SK-N-MC (cell line): ENCODE measurements at regions not wholly inside any gene's neighbourhood (a gene's known extent, or its start where the extent isn't known, plus 50 kb on each side); places are given as distances from the start of the nearest gene placed in this dataset.
"Not testable (repeated sequence)": the region's sequence is repeated elsewhere in the genome, so short reads cannot be mapped to it uniquely, and the experiment has no call there.

Source experiments
- DNase-seq: peaks from one replicate; pipeline ENCODE4 v3.0.0-alpha.2; 2011; ENCODE audit warnings: low read depth, low spot score
- H3K27ac ChIP-seq: fragments of 200-600 bp; sonication (generic); 2 replicates; pipeline ENCODE4 v1.5.1; 2016; ENCODE audit warnings: mixed run types
- H3K36me3 ChIP-seq: fragments of 200-600 bp; sonication (generic); 2 replicates; pipeline ENCODE4 v1.6.1; 2017; ENCODE audit warnings: antibody characterized with exemption, low read length, mixed read lengths; ENCODE audit not compliant: insufficient read depth
- H3K4me3 ChIP-seq: fragments of 200-600 bp; sonication (generic); 2 replicates; pipeline ENCODE4 v1.5.1; 2016
- H3K9ac ChIP-seq: fragments of 200-600 bp; sonication (generic); 2 replicates; pipeline ENCODE4 v1.8.0; 2017; ENCODE audit warnings: mixed run types, mixed read lengths; ENCODE audit not compliant: insufficient read length
- H3K9me3 ChIP-seq: fragments of 200-600 bp; sonication (generic); 2 replicates; pipeline ENCODE4 v1.6.1; 2017; ENCODE audit warnings: low read depth, mild to moderate bottlenecking, antibody characterized with exemption, low read length, moderate library complexity, mixed read lengths
- EZH2 ChIP-seq: fragments of 200-600 bp; sonication (generic); IDR thresholded peaks from one replicate; pipeline ENCODE4 v1.6.1; 2017; ENCODE audit warnings: antibody characterized with exemption
- FOXP2 ChIP-seq: optimal IDR thresholded peaks from 2 replicates; pipeline ENCODE3; 2011; ENCODE audit warnings: mild to moderate bottlenecking, moderate library complexity; ENCODE audit not compliant: insufficient read depth; ENCODE audit errors: extremely low read length, control extremely low read depth
- POLR2AphosphoS5 ChIP-seq: IDR thresholded peaks from 2 replicates; pipeline ENCODE4 v1.6.1; 2012; ENCODE audit warnings: mild to moderate bottlenecking, low read depth, low read length, borderline replicate concordance

DNA sequence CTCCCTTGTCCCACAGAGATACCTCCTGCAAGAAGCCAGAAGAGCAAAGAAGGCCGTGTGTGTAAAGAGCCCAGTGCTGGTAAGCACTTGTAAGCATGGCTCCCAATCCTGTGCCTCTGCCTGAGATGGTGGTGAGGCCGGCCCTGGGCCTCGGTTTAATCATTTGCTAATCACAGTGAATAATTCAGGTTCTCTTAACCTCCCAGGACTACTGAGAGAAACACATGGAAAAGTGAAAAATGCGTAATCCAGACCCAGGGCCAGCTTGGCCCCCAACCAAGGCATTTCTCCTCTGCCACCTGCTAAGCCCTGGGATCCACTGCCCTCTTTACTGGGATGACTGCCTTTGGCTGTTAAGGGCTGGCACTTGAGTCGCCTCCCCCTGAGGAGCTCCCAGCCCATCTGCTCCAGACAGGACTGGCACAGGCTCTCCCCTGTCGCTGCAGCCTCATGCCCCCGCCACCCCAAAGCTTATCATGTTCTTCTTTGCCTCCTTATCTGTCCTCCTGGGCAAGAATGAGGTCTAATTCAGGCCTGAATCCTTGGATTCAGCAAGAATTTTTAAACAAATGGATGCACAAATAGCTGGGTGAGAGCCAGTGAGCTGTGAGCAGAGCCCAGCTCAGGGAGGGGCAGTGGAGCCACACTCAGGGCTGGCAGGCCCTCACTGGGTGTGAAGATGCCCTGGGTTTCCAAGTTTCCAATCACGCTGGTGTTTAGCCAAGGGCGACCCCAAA lies 193.9 kb upstream of the HS6ST1 start:
- no peaks in the 10 kb centered on the region for H3K36me3 ChIP-seq
- no peak overlapping the region for H3K4me3 ChIP-seq
- TF ChIP-seq POLR2AphosphoS5 (no peak), FOXP2 (no peak), EZH2 (no peak)
- no peaks in the 10 kb centered on the region for H3K9me3 ChIP-seq
- no peak overlapping the region for H3K9ac ChIP-seq
- no peak overlapping the region for H3K27ac ChIP-seq
- no peak for DNase-seq

GRCh38 chr2:128513116-128513960 lies 194.7 kb upstream of the HS6ST1 start:
- H3K27ac ChIP-seq: no peak overlapping the region
- no peak for DNase-seq
- H3K36me3 ChIP-seq: no peaks in the 10 kb centered on the region
- no peak overlapping the region for H3K4me3 ChIP-seq
- no peak overlapping the region for H3K9ac ChIP-seq
- TF ChIP-seq FOXP2: no peak
- no peaks in the 10 kb centered on the region for H3K9me3 ChIP-seq

DNA sequence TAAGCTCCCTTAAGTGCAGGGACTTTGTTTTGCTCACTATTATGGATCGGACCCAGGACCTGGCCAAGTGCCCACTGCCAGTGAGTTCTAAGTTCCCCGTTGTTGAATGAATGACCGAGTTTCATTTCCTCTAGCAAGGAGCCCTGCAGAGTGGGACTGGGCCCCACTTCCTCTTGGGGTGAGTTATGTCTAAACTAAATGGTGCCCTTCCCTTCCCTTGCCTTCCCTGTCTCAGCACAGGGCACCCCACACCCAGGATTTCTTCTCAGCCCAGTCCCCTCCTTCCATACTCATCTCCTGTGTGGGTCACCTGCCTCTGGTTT lies 195.3 kb upstream of the HS6ST1 start:
- no peaks in the 10 kb centered on the region for H3K36me3 ChIP-seq
- DNase-seq: no peak
- H3K9ac ChIP-seq: no peak overlapping the region
- H3K27ac ChIP-seq: no peak overlapping the region
- no peaks in the 10 kb centered on the region for H3K9me3 ChIP-seq
- no peak for TF ChIP-seq FOXP2
- TF ChIP-seq POLR2AphosphoS5: no peak
- no peak for TF ChIP-seq EZH2
- H3K4me3 ChIP-seq: no peak overlapping the region

- H3K9ac ChIP-seq: no peak overlapping the region
- no peak overlapping the region for H3K27ac ChIP-seq
- no peak for DNase-seq
- H3K9me3 ChIP-seq: no peaks in the 10 kb centered on the region
- no peak overlapping the region for H3K4me3 ChIP-seq
- no peaks in the 10 kb centered on the region for H3K36me3 ChIP-seq
- TF ChIP-seq EZH2 (no peak), FOXP2 (no peak), POLR2AphosphoS5 (no peak)
Measured at GRCh38 chr2:128514555-128514955, 195.9 kb upstream of the HS6ST1 start.

DNA sequence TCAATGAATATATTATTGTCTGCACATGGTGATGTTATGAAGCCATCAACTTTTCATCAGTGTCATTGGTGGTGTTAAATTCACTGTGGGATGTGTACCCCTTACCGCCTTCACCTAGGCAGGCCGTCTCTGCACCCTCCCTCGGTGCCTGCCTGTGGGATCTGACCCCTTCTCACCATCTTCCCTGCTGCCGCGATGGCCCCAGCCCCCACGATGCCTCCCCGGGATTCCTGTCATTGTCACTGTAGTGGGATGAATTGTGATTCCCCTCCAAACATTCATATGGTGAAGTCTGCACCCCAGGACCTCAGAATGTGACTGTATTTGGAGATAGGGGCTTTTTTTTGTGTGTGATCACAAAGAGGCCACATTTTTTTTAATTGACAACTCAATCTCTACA lies 198.3 kb upstream of the HS6ST1 start:
- H3K4me3 ChIP-seq: no peak overlapping the region
- H3K9ac ChIP-seq: no peak overlapping the region
- TF ChIP-seq EZH2: no peak
- TF ChIP-seq POLR2AphosphoS5: no peak
- no peak for TF ChIP-seq FOXP2
- H3K36me3 ChIP-seq: no peaks in the 10 kb centered on the region
- DNase-seq: no peak
- H3K9me3 ChIP-seq: no peaks in the 10 kb centered on the region
- no peak overlapping the region for H3K27ac ChIP-seq

DNA sequence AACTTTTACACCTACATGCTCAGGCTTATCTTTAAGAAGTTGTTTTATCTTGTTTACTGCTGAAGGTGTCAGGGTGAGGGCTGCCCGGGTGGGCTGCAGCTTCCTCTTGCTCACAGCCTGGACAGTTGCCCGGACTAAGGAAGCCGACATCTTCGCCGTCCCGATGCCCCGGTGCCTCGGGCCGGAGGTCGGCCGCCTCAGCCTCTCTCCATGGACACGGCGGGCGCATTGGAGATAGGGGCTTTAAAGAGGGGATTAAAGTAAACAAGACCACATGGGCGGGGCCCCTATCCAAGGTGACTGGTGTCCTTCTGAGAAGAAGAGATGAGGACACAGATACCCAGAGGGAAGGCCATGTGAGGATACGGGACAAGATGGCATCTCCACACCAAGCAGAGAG lies 200.4 kb upstream of the HS6ST1 start:
- not testable (repeated sequence) for DNase-seq, H3K9me3 ChIP-seq, H3K4me3 ChIP-seq, H3K9ac ChIP-seq, H3K36me3 ChIP-seq, H3K27ac ChIP-seq

- TF ChIP-seq EZH2: no peak
- TF ChIP-seq FOXP2: no peak
- no peak for TF ChIP-seq POLR2AphosphoS5
- no peak overlapping the region for H3K9ac ChIP-seq
Measured at GRCh38 chr2:128519517-128520215, 201.0 kb upstream of the HS6ST1 start.

DNA sequence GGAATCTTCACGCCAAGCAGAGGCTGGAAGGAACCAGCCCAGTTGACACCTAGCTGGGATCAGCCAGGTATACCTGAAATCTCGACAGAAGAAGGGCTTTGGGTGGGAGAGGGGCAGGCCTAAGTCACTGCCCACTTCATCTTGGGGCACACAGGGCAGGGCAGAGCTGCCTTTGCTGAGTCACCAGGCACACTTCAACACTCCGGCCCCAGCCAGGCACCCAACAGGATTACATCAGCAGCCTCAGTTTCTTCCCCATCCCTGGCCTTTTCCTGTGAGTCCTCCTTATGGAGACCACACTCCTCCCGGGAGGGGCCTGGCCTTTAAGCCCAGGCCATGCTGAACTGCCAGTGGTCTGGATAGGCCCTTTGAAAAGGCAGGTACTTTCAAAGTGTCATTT lies 201.7 kb upstream of the HS6ST1 start:
- no peak overlapping the region for H3K27ac ChIP-seq
- no peak overlapping the region for H3K9ac ChIP-seq
- no peak overlapping the region for H3K4me3 ChIP-seq
- no peaks in the 10 kb centered on the region for H3K9me3 ChIP-seq
- H3K36me3 ChIP-seq: no peaks in the 10 kb centered on the region
- no peak for TF ChIP-seq EZH2
- TF ChIP-seq POLR2AphosphoS5: no peak
- TF ChIP-seq FOXP2: no peak
- DNase-seq: no peak

More at GRCh38 chr2:128519517-128520215, 201.0 kb upstream of the HS6ST1 start:
- no peak for DNase-seq
- Histone ChIP-seq H3K4me3 (no peak overlapping the region), H3K27ac (no peak overlapping the region), H3K36me3 (no peaks in the 10 kb centered on the region), H3K9me3 (no peaks in the 10 kb centered on the region)
